ENCODE measurements at regions not wholly inside any gene's neighbourhood (a gene's known extent, or its start where the extent isn't known, plus 50 kb on each side); places are given as distances from the start of the nearest gene placed in this dataset.
"Not testable (repeated sequence)": the region's sequence is repeated elsewhere in the genome, so short reads cannot be mapped to it uniquely, and the experiment has no call there.

GRCh38 chrX:79456593-79456992, 89.5 kb upstream of the ITM2A start:
- FAIRE-seq; H3K27ac ChIP-seq (ENCODE audit: insufficient read depth, low read depth, low read length); H3K36me3 ChIP-seq (ENCODE audit: control insufficient read depth in 2 of 2, extremely low read depth in 1 of 2, insufficient read depth in 2 of 2, low read length in 2 of 2); H3K9me1 ChIP-seq (replicated peaks; ENCODE audit: control insufficient read depth, extremely low read depth, insufficient read depth, low read length); H3K79me2 ChIP-seq (ENCODE audit: control insufficient read depth, insufficient read depth, low read length); H3K9ac ChIP-seq (replicated peaks; ENCODE audit: extremely low read depth, insufficient read depth, low read length); dilution Hi-C loops (cut with MboI; ENCODE audit: extremely low pct_ligation_motif_present, low sequenced_read_pairs); H3K4me3 ChIP-seq (replicated peaks in 1 of 3; ENCODE audit: insufficient read depth in 1 of 3, low read depth in 1 of 3, low read length in 3 of 3); H3K27me3 ChIP-seq (ENCODE audit: control insufficient read depth in 2 of 2, insufficient read depth in 2 of 2, low read length in 2 of 2); intact Hi-C loops (cut with micrococcal nuclease); H2AFZ ChIP-seq (ENCODE audit: low read depth, low read length); H3K9me3 ChIP-seq (replicated peaks; ENCODE audit: control insufficient read depth, insufficient read depth, low read length); H3K4me2 ChIP-seq (ENCODE audit: insufficient read depth, low read length); BruUV-seq (replicated peaks); DNase-seq (ENCODE audit: low read depth, low spot score); CTCF ChIA-PET; H3K4me1 ChIP-seq (ENCODE audit: control insufficient read depth, extremely low read depth, insufficient read depth, low read length); H4K20me1 ChIP-seq (replicated peaks; ENCODE audit: control insufficient read depth, extremely low read depth, insufficient read depth, low read length); POLR2A ChIA-PET: not testable (repeated sequence)

- TF ChIP-seq JUN (IDR thresholded peaks at IDR 0.05; ENCODE audit: borderline replicate concordance, insufficient read depth, insufficient read length, low read depth) (no peak), MAX (IDR thresholded peaks at IDR 0.05; ENCODE audit: insufficient read depth, insufficient read length) (no peak), CTCF (IDR thresholded peaks at IDR 0.05; ENCODE audit: extremely low read depth in 1 of 2, insufficient read depth in 1 of 2, low read depth in 1 of 2, low read length in 2 of 2) (no peak), EZH2 (IDR thresholded peaks at IDR 0.05; ENCODE audit: borderline replicate concordance, low read depth, low read length, severe bottlenecking) (no peak)
- intact Hi-C loops (cut with micrococcal nuclease) (no loop called here), dilution Hi-C loops (cut with MboI; ENCODE audit: extremely low pct_ligation_motif_present, low sequenced_read_pairs) (no loop called here)
Measured at GRCh38 chrX:79452881-79453280, 85.7 kb upstream of the ITM2A start.

More at GRCh38 chrX:79452881-79453280, 85.7 kb upstream of the ITM2A start:
- Histone ChIP-seq H3K27ac (ENCODE audit: insufficient read depth, low read depth, low read length) (no peak overlapping the region), H3K9me3 (replicated peaks; ENCODE audit: control insufficient read depth, insufficient read depth, low read length) (no peaks in the 10 kb centered on the region), H3K9me1 (replicated peaks; ENCODE audit: control insufficient read depth, extremely low read depth, insufficient read depth, low read length) (no peaks in the 10 kb centered on the region), H3K27me3 (ENCODE audit: control insufficient read depth in 2 of 2, insufficient read depth in 2 of 2, low read length in 2 of 2) (no peaks in the 10 kb centered on the region), H3K4me1 (ENCODE audit: control insufficient read depth, extremely low read depth, insufficient read depth, low read length) (no peaks in the 10 kb centered on the region), H3K36me3 (ENCODE audit: control insufficient read depth in 2 of 2, extremely low read depth in 1 of 2, insufficient read depth in 2 of 2, low read length in 2 of 2) (no peaks in the 10 kb centered on the region), H2AFZ (ENCODE audit: low read depth, low read length) (no peak overlapping the region), H3K79me2 (ENCODE audit: control insufficient read depth, insufficient read depth, low read length) (no peaks in the 10 kb centered on the region), H4K20me1 (replicated peaks; ENCODE audit: control insufficient read depth, extremely low read depth, insufficient read depth, low read length) (no peaks in the 10 kb centered on the region), H3K9ac (replicated peaks; ENCODE audit: extremely low read depth, insufficient read depth, low read length) (no peak overlapping the region), H3K4me2 (ENCODE audit: insufficient read depth, low read length) (no peak overlapping the region), H3K4me3 (replicated peaks in 1 of 3; ENCODE audit: insufficient read depth in 1 of 3, low read depth in 1 of 3, low read length in 3 of 3) (no peak overlapping the region)
- CTCF ChIA-PET: no interaction called here
- DNase-seq (ENCODE audit: low read depth, low spot score): no peak
- no TSS peak for BruUV-seq (replicated peaks)
- no peak for FAIRE-seq
- POLR2A ChIA-PET: no interaction called here
